Nephron (organoid): ENCODE measurements at regions not wholly inside any gene's neighbourhood (a gene's known extent, or its start where the extent isn't known, plus 50 kb on each side); places are given as distances from the start of the nearest gene placed in this dataset.

Experiments
- H3K27ac Mint-ChIP-seq, 3 experiments: 2 replicates each; pipeline ENCODE4 v1.8.0; 2020; ENCODE audit warnings: mixed read lengths in 3 of 3, mild to moderate bottlenecking in 2 of 3, moderate library complexity in 1 of 3
- H3K27me3 Mint-ChIP-seq: 2 replicates; pipeline ENCODE4 v1.8.0; 2021; ENCODE audit warnings: low read depth, mild to moderate bottlenecking, moderate library complexity, mixed read lengths
- H3K36me3 Mint-ChIP-seq: 2 replicates; pipeline ENCODE4 v1.8.0; 2020; ENCODE audit warnings: low read depth, mixed read lengths
- H3K4me1 Mint-ChIP-seq: 2 replicates; pipeline ENCODE4 v1.8.0; 2020; ENCODE audit warnings: mixed read lengths
- H3K4me3 Mint-ChIP-seq, 3 experiments: 2 replicates each; pipeline ENCODE4 v1.8.0; 2020; ENCODE audit warnings: mild to moderate bottlenecking in 3 of 3, mixed read lengths in 3 of 3, moderate library complexity in 2 of 3
- H3K9me3 Mint-ChIP-seq: 2 replicates; pipeline ENCODE4 v1.8.0; 2020; ENCODE audit warnings: mixed read lengths
- CTCF ChIP-seq, 3 experiments: fragments of 200-600 bp; sonication (generic); IDR thresholded peaks; one replicate each; pipeline ENCODE4 v1.5.0; 2021; ENCODE audit warnings: antibody characterized with exemption in 3 of 3; ENCODE audit not compliant: unreplicated experiment in 3 of 3

GRCh38 chr18:38933910-38934510 lies 1368.4 kb upstream of the CELF4 start:
- no peaks in the 10 kb centered on the region for H3K4me1 Mint-ChIP-seq
- no peak overlapping the region for H3K27ac Mint-ChIP-seq
- no peak overlapping the region for H3K4me3 Mint-ChIP-seq
- no peak for TF ChIP-seq CTCF (IDR thresholded peaks at IDR 0.05; ENCODE audit: unreplicated experiment in 3 of 3)
- no peaks in the 10 kb centered on the region for H3K27me3 Mint-ChIP-seq
- no peaks in the 10 kb centered on the region for H3K9me3 Mint-ChIP-seq
- no peaks in the 10 kb centered on the region for H3K36me3 Mint-ChIP-seq

- Mint-ChIP-seq H3K27me3 (no peaks in the 10 kb centered on the region), H3K4me1 (no peaks in the 10 kb centered on the region)
Measured at GRCh38 chr18:38933322-38933721, 1367.7 kb upstream of the CELF4 start.

GRCh38 chr18:38932752-38933151 lies 1367.2 kb upstream of the CELF4 start:
- H3K27ac Mint-ChIP-seq, result no peak overlapping the region
- no peaks in the 10 kb centered on the region for H3K9me3 Mint-ChIP-seq
- H3K4me1 Mint-ChIP-seq, result no peaks in the 10 kb centered on the region
- H3K27me3 Mint-ChIP-seq, result no peaks in the 10 kb centered on the region
- TF ChIP-seq CTCF (IDR thresholded peaks at IDR 0.05; ENCODE audit: unreplicated experiment in 3 of 3), result no peak
- no peaks in the 10 kb centered on the region for H3K36me3 Mint-ChIP-seq
- H3K4me3 Mint-ChIP-seq, result no peak overlapping the region

More at GRCh38 chr18:38933322-38933721, 1367.7 kb upstream of the CELF4 start:
- Mint-ChIP-seq H3K9me3 (no peaks in the 10 kb centered on the region), H3K4me3 (no peak overlapping the region), H3K36me3 (no peaks in the 10 kb centered on the region), H3K27ac (no peak overlapping the region)
- TF ChIP-seq CTCF (IDR thresholded peaks at IDR 0.05; ENCODE audit: unreplicated experiment in 3 of 3), result no peak

GRCh38 chr18:38931754-38932050 lies 1366.1 kb upstream of the CELF4 start:
- TF ChIP-seq CTCF (IDR thresholded peaks at IDR 0.05; ENCODE audit: unreplicated experiment in 3 of 3), result no peak
- Mint-ChIP-seq H3K4me3 (no peak overlapping the region), H3K4me1 (no peaks in the 10 kb centered on the region), H3K27ac (no peak overlapping the region), H3K9me3 (no peaks in the 10 kb centered on the region), H3K27me3 (no peaks in the 10 kb centered on the region), H3K36me3 (no peaks in the 10 kb centered on the region)

- no peak for TF ChIP-seq CTCF (IDR thresholded peaks at IDR 0.05; ENCODE audit: unreplicated experiment in 3 of 3)
- no peak overlapping the region for H3K4me3 Mint-ChIP-seq
- no peak overlapping the region for H3K27ac Mint-ChIP-seq
- no peaks in the 10 kb centered on the region for H3K9me3 Mint-ChIP-seq
- no peaks in the 10 kb centered on the region for H3K27me3 Mint-ChIP-seq
- no peaks in the 10 kb centered on the region for H3K36me3 Mint-ChIP-seq
- no peaks in the 10 kb centered on the region for H3K4me1 Mint-ChIP-seq
Measured at GRCh38 chr18:38930881-38931753, 1365.5 kb upstream of the CELF4 start.

GRCh38 chr18:38923540-38923939 lies 1357.9 kb upstream of the CELF4 start:
- peaks cover 5% of the 10 kb centered on the region for H3K9me3 Mint-ChIP-seq

More at GRCh38 chr18:38923540-38923939, 1357.9 kb upstream of the CELF4 start:
- no peak for TF ChIP-seq CTCF (IDR thresholded peaks at IDR 0.05; ENCODE audit: unreplicated experiment in 3 of 3)
- Mint-ChIP-seq H3K4me1 (no peaks in the 10 kb centered on the region), H3K27ac (no peak overlapping the region), H3K27me3 (no peaks in the 10 kb centered on the region), H3K4me3 (no peak overlapping the region), H3K36me3 (no peaks in the 10 kb centered on the region)
